SU-DHL-6 (cell line): ENCODE measurements at regions not wholly inside any gene's neighbourhood (a gene's known extent, or its start where the extent isn't known, plus 50 kb on each side); places are given as distances from the start of the nearest gene placed in this dataset.

ENCODE experiments used
- CTCF ChIP-seq: fragments of 200-600 bp; sonication (generic); IDR thresholded peaks from one replicate; pipeline ENCODE4 v1.5.1; 2017; ENCODE audit warnings: antibody characterized with exemption, mild to moderate bottlenecking, low read length, moderate library complexity; ENCODE audit not compliant: insufficient read depth, poor library complexity, severe bottlenecking
- EZH2phosphoT487 ChIP-seq: fragments of 200-600 bp; sonication (generic), shearing (Covaris generic); conservative IDR thresholded peaks from 2 replicates; pipeline ENCODE4 v1.6.1; 2018; ENCODE audit warnings: mild to moderate bottlenecking, antibody characterized with exemption, low read length, moderate library complexity, mixed read lengths

- TF ChIP-seq CTCF (no peak), EZH2phosphoT487 (no peak)
Measured at GRCh38 chr2:78973630-78974029, 51.9 kb upstream of the REG3G start.
